Esophagus muscularis mucosa (tissue), 4 donors: ENCODE measurements at regions not wholly inside any gene's neighbourhood (a gene's known extent, or its start where the extent isn't known, plus 50 kb on each side); places are given as distances from the start of the nearest gene placed in this dataset.

Experiments used
- DNase-seq: peaks from one replicate; pipeline ENCODE4 v3.0.0-alpha.2; 2017; ENCODE audit errors: extremely low spot score
- H3K27ac ChIP-seq, 4 donors: fragments of 200-600 bp; sonication (generic); replicated peaks in 1 of 4; 1 replicate in 3 of 4; 2 replicates in 1 of 4; pipeline ENCODE4 v1.5.1; 2016 to 2019; ENCODE audit warnings: mild to moderate bottlenecking in 1 of 4
- H3K27me3 ChIP-seq, 4 donors: fragments of 200-600 bp; sonication (generic); one replicate each; pipeline versions ENCODE4 v1.5.1 to v1.6.0; 2016 to 2019
- H3K36me3 ChIP-seq, 4 donors: fragments of 200-600 bp; sonication (generic); one replicate each; pipeline ENCODE4 v1.5.1; 2016 to 2019
- H3K4me1 ChIP-seq, 4 donors: fragments of 200-600 bp; sonication (generic); one replicate each; pipeline ENCODE4 v1.5.1; 2016 to 2019
- H3K4me3 ChIP-seq, 4 donors: fragments of 200-600 bp; sonication (generic); 1 replicate in 2 of 4; 2 replicates in 2 of 4; pipeline ENCODE4 v1.5.1; 2016 to 2019; ENCODE audit warnings: mild to moderate bottlenecking in 4 of 4, moderate library complexity in 1 of 4
- H3K9me3 ChIP-seq, 4 donors: fragments of 200-600 bp; sonication (generic); 1 replicate in 3 of 4; 2 replicates in 1 of 4; pipeline ENCODE4 v1.5.1; 2016 to 2019
- CTCF ChIP-seq, 3 experiments: fragments of 200-600 bp in 2 of 3; fragments of 450-650 bp in 1 of 3; sonication (generic) in 2 of 3; IDR thresholded peaks; one replicate each; pipeline ENCODE4 v1.5.1; 2017 to 2019; ENCODE audit warnings: antibody characterized with exemption in 3 of 3, mild to moderate bottlenecking in 2 of 3, moderate library complexity in 1 of 3
- EP300 ChIP-seq: sonication (generic); formaldehyde crosslinking; IDR thresholded peaks from one replicate; pipeline ENCODE4 v1.6.1; 2017; ENCODE audit warnings: antibody characterized with exemption
- POLR2A ChIP-seq: fragments of 450-650 bp; IDR thresholded peaks from one replicate; pipeline ENCODE4 v1.6.1; 2017; ENCODE audit warnings: antibody characterized with exemption, moderate library complexity, mild to moderate bottlenecking, low read depth
- POLR2AphosphoS5 ChIP-seq, 2 donors: sonication (generic); formaldehyde crosslinking; IDR thresholded peaks; one replicate each; pipeline ENCODE4 v1.6.1; 2017; ENCODE audit warnings: antibody characterized with exemption in 2 of 2
- WGBS: methylation state at CpG from one replicate; pipeline ENCODE4 v1.1.5; 2018; 5-methylcytosine and 5-hydroxymethylcytosine counted together
- intact Hi-C: fragments of 100-400 bp; cut with DNase I; formaldehyde crosslinking; loops from one replicate; pipeline ENCODE4 v1.15.1; 2023

GRCh38 chr2:147546109-147546508 lies 298.7 kb upstream of the ACVR2A start:
- H3K4me3 ChIP-seq: no peak overlapping the region
- peaks cover 0 to 25% (median 13%) of the 10 kb centered on the region in 4 donors for H3K4me1 ChIP-seq
- no peaks in the 10 kb centered on the region for H3K36me3 ChIP-seq
- TF ChIP-seq POLR2A: no peak
- no peak for TF ChIP-seq CTCF (IDR thresholded peaks at IDR 0.05)
- TF ChIP-seq POLR2AphosphoS5 (IDR thresholded peaks at IDR 0.05): no peak
- no peak for TF ChIP-seq EP300
- no peak for DNase-seq
- intact Hi-C loops: no loop called here
- 88% methylated on average over 1 of the region's 1 CpG for WGBS
- no peaks in the 10 kb centered on the region for H3K27me3 ChIP-seq
- no peaks in the 10 kb centered on the region for H3K9me3 ChIP-seq
- H3K27ac ChIP-seq: no peak overlapping the region

GRCh38 chr2:147543056-147543455 lies 301.8 kb upstream of the ACVR2A start:
- no peak for DNase-seq
- no peak for TF ChIP-seq EP300
- TF ChIP-seq POLR2AphosphoS5 (IDR thresholded peaks at IDR 0.05): peak in 1 of 2 donors; percentile 11
- intact Hi-C loops: no loop called here
- peak overlapping the region in 2 of 4 donors; percentile 8 to 39 for H3K27ac ChIP-seq
- H3K4me3 ChIP-seq: no peak overlapping the region
- H3K9me3 ChIP-seq: no peaks in the 10 kb centered on the region
- H3K36me3 ChIP-seq: no peaks in the 10 kb centered on the region
- peaks cover 0 to 40% (median 18%) of the 10 kb centered on the region in 4 donors for H3K4me1 ChIP-seq
- H3K27me3 ChIP-seq: no peaks in the 10 kb centered on the region

- H3K4me1 ChIP-seq: peaks cover 0 to 43% (median 20%) of the 10 kb centered on the region in 4 donors
- H3K9me3 ChIP-seq: no peaks in the 10 kb centered on the region
- TF ChIP-seq POLR2AphosphoS5 (IDR thresholded peaks at IDR 0.05) (no peak), CTCF (IDR thresholded peaks at IDR 0.05) (no peak), POLR2A (no peak), EP300 (no peak)
- 48% methylated on average over 3 of the region's 3 CpGs for WGBS
- no peaks in the 10 kb centered on the region for H3K27me3 ChIP-seq
- intact Hi-C loops: no loop called here
- no peak overlapping the region for H3K4me3 ChIP-seq
- no peak for DNase-seq
- peak overlapping the region in 2 of 4 donors; percentile 8 to 39 for H3K27ac ChIP-seq
- no peaks in the 10 kb centered on the region for H3K36me3 ChIP-seq
Measured at GRCh38 chr2:147542351-147542750, 302.5 kb upstream of the ACVR2A start.

GRCh38 chr2:147541314-147541713 lies 303.5 kb upstream of the ACVR2A start:
- TF ChIP-seq POLR2AphosphoS5 (IDR thresholded peaks at IDR 0.05): no peak
- no peak for TF ChIP-seq POLR2A
- TF ChIP-seq EP300: no peak
- TF ChIP-seq CTCF (IDR thresholded peaks at IDR 0.05): no peak
- 64% methylated on average over 1 of the region's 1 CpG for WGBS
- intact Hi-C loops: no loop called here
- Histone ChIP-seq H3K27me3 (no peaks in the 10 kb centered on the region), H3K4me3 (no peak overlapping the region), H3K36me3 (no peaks in the 10 kb centered on the region), H3K27ac (no peak overlapping the region), H3K9me3 (no peaks in the 10 kb centered on the region), H3K4me1 (peaks cover 0 to 43% (median 20%) of the 10 kb centered on the region in 4 donors)
- no peak for DNase-seq

GRCh38 chr2:147538821-147539220 lies 306.0 kb upstream of the ACVR2A start:
- H3K4me1 ChIP-seq: peaks cover 0 to 43% (median 23%) of the 10 kb centered on the region in 4 donors
- TF ChIP-seq POLR2AphosphoS5 (IDR thresholded peaks at IDR 0.05): no peak
- no peak for DNase-seq
- no peaks in the 10 kb centered on the region for H3K27me3 ChIP-seq
- H3K36me3 ChIP-seq: no peaks in the 10 kb centered on the region
- 49% methylated on average over 3 of the region's 3 CpGs for WGBS
- no peak overlapping the region for H3K4me3 ChIP-seq
- no peak overlapping the region for H3K27ac ChIP-seq
- no peaks in the 10 kb centered on the region for H3K9me3 ChIP-seq
- intact Hi-C loops: no loop called here

- 25% methylated on average over 1 of the region's 1 CpG for WGBS
- no peak overlapping the region for H3K4me3 ChIP-seq
- no peak for TF ChIP-seq CTCF (IDR thresholded peaks at IDR 0.05)
- no peak for TF ChIP-seq EP300
- no peak for TF ChIP-seq POLR2A
- TF ChIP-seq POLR2AphosphoS5 (IDR thresholded peaks at IDR 0.05): peak in 1 of 2 donors; percentile 29
- no peaks in the 10 kb centered on the region for H3K9me3 ChIP-seq
- no peak for DNase-seq
- H3K27ac ChIP-seq: no peak overlapping the region
- peaks cover 0 to 38% (median 22%) of the 10 kb centered on the region in 4 donors for H3K4me1 ChIP-seq
- H3K27me3 ChIP-seq: no peaks in the 10 kb centered on the region
- intact Hi-C loops: no loop called here
- no peaks in the 10 kb centered on the region for H3K36me3 ChIP-seq
Measured at GRCh38 chr2:147538088-147538487, 306.7 kb upstream of the ACVR2A start.
